Breast epithelium (tissue), 3 donors: ENCODE measurements at regions not wholly inside any gene's neighbourhood (a gene's known extent, or its start where the extent isn't known, plus 50 kb on each side); places are given as distances from the start of the nearest gene placed in this dataset.

Source experiments
- CTCF ChIP-seq, 3 donors: fragments of 450-650 bp; IDR thresholded peaks; one replicate each; pipeline ENCODE4 v1.5.1; 2016 to 2017; ENCODE audit warnings: antibody characterized with exemption in 3 of 3, mild to moderate bottlenecking in 3 of 3, moderate library complexity in 3 of 3
- POLR2A ChIP-seq: fragments of 450-650 bp; IDR thresholded peaks from one replicate; pipeline ENCODE4 v1.6.1; 2016; ENCODE audit warnings: antibody characterized with exemption, mild to moderate bottlenecking, moderate library complexity
- POLR2AphosphoS5 ChIP-seq, 3 donors: sonication (generic); formaldehyde crosslinking; IDR thresholded peaks; one replicate each; pipeline ENCODE4 v1.6.1; 2017; ENCODE audit warnings: antibody characterized with exemption in 3 of 3

- no peak for TF ChIP-seq CTCF (IDR thresholded peaks at IDR 0.05)
- TF ChIP-seq POLR2A = no peak
- no peak for TF ChIP-seq POLR2AphosphoS5 (IDR thresholded peaks at IDR 0.05)
Measured at GRCh38 chrX:101993335-101993734, 61.5 kb upstream of the ZMAT1 start.
